HG03442 (cell line): ENCODE measurements at regions not wholly inside any gene's neighbourhood (a gene's known extent, or its start where the extent isn't known, plus 50 kb on each side); places are given as distances from the start of the nearest gene placed in this dataset.
"Not testable (repeated sequence)": the region's sequence is repeated elsewhere in the genome, so short reads cannot be mapped to it uniquely, and the experiment has no call there.

Experiments
- ATAC-seq: cut with Tn5 transposase; IDR thresholded peaks from one replicate; pipeline ENCODE4 v1.9.1; 2021; ENCODE audit warnings: mild to moderate bottlenecking, moderate library complexity; ENCODE audit not compliant: unreplicated experiment

DNA sequence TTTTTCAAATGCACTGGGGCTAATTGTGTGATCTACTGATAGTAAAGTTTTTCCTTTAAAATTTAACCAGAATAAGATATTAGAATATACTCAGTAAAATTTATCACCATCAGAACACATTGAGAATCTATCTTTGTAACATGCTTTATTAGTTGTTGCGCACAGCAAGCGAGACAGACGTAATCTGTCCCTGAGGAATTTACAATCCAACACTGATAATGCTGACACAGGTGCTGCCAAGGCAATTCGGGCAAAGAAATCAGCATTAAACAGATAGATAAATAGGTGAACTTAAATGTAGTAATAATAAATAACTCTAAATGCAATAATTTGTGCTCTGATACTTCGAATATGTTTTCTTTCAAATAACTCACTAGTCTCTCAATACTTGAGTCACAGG is 607.2 kb downstream of the HTR1B start:
- ATAC-seq, result no peak

DNA sequence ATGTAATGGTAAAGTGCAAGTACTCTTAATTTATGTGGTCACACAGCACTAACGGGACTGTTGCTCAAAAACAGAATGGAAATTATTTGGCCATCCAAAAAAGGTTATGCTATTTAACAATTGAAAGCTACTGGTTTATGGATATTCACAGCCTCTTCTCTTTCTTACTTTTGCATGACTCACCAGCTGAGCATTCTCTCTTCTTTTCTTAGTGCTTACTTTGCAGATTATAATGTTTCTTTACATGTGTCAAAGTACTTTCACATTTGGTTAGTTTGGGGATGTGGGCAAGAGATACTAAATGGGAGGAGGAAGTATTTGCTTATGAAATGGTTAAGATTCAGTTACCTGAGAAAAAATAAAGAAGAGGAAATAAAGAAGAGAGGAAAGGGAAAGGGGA is 610.5 kb downstream of the HTR1B start:
- no peak for ATAC-seq

DNA sequence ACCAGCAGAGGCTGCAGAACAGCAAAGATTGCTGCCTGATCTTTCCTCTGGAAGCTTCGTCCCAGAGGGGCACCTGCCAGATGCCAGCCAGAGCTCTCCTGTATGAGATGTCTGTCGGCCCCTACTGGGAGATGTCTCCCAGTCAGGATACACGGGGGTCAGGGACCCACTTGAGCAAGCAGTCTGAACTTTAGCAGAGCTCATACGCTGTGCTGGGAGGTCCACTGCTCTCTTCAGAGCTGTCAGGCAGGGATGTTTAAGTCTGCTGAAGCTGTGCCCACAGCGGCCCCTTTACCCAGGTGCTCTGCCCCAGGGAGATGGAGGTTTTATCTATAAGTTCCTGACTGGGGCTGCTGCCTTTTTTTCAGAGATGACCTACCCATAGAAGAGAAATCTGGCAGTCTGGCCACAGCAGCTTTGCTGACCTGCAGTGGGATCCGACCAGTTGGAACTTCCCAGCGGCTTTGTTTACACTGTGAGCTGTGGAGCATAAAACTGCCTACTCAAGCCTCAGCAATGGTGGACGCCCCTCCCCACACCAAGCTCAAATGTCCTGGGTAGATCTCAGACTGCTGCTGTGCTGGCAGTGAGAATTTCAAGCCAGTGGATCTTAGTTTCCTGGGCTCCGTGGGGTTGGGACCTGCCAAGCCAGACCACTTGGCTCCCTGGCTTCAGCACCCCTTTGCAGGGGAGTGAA is 613.9 kb downstream of the HTR1B start:
- ATAC-seq, result not testable (repeated sequence)

DNA sequence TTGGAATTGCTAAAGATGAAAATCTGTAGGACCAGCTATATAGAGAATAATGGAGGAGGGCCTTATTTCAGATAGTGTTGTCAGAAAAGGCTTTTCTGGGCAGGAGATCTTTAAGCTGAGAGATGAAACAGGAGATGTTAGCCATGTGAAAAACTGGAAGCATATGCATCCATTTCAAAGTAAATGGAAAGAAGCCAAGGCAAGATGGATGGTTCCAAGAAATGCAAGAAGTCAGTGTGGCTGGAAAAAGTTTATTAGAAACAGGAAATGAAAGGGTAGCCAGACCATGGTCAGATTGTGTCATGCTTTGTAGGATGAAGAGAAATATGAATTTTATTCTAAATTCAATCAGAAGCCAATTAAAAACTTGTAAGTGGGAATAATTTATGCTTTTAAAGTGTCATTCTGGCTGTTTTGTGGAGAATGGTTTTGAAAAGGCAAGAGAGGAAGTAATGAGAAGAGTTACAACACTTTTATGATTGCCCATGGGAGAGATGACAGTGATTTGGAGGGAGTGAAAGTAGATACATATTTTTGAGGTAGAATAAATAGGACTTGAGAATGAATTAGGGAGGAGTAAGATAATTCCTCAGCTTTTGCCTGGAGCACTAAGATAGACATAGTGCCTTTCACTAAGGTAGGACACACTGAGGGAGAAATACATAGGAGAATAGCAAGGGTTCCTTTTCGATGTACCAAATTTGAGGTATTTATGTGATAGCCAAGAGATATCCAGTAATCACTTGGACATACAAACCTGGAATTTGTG is 620.1 kb downstream of the HTR1B start:
- ATAC-seq, result no peak

DNA sequence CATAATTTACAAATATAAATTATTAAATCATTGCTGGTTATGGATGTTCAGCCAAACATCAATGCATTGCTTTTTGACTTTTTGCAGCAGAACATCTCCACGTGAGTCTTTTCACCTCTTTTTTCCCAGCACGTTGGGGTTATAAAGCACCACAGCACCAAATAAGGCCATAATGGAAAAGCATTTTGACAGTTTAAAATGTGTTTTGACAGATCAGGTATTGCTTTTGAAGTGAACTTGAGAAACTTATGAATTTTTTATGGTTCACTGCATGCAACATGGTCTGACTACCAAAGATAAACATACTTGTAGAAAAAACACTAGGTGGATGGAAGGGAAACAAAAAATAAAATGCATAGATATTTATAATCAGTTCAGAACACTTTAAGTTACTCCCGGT is 622.4 kb downstream of the HTR1B start:
- ATAC-seq, result no peak

DNA sequence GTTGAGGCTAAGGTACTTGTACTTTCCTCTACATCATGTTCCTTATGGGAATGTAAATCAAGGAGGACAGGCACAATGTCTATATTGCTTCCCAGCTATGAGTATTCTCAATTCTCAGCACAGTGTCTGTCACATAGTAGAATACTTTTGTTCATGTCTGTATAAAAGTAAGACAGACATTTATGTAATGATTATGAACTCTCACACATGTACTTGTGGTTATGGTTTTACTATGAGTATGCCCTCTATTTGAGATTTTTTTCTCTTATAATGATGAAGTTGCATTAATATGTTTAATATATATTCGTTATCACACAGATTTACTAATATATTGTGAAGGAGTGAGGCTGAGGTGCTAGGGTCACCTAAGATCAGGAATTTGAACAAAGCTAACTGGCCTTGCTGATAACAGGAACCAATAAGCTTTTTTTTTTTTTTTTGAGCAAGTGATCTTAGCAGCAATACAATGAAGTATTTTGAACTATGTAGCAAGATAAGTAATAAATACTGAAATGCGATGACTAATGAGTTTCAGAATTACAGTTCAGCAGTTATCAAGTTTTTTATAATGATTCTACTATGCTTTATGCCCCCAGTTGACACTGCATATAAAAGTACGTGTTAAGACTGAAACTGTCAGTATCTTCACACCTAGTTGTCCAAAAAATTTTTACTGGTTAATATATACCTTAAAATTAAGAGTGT is 623.1 kb downstream of the HTR1B start:
- ATAC-seq, result no peak

DNA sequence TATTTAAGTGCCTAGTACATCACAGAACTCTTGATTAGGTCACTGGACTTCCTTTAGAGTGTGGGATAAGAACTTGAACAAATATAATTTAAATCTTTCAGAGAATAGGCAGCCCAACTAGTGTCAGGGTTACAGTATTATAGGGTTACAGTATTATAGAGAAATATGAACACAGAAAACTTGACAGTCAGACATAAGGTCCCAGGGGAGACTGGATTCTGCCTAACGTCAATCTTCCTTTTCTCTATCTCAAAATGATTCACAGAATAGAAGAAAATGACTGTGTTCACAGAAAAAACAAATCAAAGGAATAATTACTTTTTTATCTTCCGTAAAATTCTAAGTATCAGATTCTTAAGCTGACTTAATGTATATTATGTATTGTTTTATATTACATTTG is 623.8 kb downstream of the HTR1B start:
- no peak for ATAC-seq

DNA sequence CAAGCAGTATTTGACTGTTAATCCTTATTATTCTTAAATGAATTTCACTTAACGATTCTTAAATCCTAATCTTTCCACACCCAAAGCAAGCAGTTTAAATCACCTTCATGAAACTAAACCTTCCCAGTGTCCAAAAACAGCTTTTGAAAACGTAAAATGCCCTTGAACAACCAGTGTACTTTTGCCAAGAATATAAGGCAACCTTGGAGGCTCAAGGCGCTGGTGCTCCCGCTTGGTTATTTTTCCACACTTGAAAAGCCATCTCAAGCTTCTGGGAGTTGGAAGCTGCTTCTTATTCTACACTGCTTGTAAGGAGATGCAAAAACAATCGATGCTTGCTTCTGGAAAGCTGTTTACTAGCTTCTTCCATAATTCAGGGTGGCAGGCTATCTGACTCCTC is 625.7 kb downstream of the HTR1B start:
- ATAC-seq, result no peak

DNA sequence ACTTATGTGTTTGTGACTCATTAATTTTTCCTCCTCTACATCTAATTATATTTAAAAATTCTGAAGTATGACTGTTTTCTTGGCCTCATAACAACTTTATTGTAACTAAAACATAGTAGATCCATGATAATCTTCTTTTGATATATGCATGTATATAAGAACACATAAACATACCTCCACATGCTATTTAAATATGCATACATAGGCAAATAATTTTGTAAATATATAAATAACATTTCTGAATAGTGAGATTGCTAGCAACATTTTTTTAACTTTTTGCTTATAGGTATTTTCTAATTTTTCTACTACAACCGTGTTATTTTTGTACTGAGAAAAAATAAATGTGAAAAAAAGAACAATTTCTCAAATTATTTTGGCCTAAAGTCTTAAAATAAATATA is 627.6 kb downstream of the HTR1B start:
- ATAC-seq, result no peak

DNA sequence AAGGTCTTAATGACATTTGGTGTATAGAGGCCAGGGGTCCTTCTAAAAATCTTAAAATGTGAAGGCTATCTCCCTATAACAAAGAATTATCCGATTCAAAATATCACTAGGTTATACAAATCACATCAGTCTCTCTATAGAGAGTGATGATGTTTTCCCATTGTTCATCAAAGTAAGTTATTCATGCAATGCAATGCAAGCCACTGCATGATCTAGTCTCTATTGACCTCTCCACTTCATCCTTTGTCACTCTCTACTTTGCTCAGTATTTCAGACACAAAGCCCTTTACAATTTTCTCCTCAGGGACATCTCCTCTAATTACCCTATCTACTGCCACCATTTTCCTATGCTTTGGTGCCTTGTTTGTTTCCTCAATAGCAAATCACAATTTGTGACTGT is 628.0 kb downstream of the HTR1B start:
- no peak for ATAC-seq

GRCh38 chr6:76834399-76834798 is 628.9 kb downstream of the HTR1B start:
- ATAC-seq, result no peak

DNA sequence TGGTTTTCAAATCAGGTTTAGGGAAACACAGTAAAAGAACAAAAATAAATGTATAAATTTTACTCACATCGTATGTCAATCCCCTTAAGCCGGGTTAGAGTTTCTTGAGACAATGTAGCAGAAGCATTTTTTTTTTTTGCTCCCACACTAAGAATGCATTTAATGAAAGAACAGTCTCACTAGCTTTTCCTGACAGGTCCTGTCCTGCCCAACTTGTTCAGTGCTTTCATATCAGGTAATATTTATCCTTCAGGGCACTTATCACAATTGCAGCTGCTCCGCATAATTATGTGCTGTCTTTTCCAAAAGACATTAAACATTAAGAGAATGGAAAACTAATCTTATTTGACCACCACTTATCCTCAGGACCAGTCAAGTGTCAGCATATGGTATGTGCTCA is 632.0 kb downstream of the HTR1B start:
- ATAC-seq, result no peak

DNA sequence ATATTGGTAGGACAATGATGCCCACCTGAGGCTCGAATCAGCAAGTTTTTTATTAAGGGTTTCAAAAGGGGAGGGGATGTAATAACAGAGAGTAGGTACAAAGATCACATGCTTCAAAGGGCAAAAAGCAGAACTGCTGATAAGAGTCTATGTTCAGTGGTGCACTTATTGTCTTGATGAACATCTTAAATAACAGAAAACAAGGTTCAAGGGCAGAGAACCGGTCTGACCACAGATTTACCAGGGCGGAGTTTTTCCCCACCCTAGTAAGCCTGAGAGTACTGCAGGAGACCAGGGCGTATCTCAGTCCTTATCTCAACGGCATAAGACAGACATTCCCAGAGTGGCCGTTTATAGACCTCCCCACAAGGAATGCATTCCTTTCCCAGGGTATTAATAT is 639.7 kb downstream of the HTR1B start:
- not testable (repeated sequence) for ATAC-seq

GRCh38 chr6:76818451-76818850 is 644.8 kb downstream of the HTR1B start:
- no peak for ATAC-seq

DNA sequence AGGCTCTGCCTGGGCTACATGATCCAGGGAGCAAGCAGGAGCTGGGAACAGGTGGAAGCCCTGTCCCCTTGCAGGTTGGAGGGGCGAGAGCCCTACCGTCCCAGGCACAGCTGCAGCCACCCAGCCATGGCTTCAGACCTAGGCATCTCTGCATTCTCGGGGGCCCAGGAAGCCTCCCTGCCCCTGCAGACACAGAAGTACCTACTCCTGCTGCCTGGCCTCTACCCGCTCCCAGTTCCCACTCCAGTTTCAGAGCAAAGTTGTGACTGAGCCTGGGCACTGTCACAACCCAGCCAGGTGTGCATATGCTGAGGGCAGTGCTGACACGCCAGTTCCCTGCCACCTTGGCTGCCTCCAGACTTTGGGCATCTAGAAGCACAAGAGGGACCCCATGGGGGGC is 645.9 kb downstream of the HTR1B start:
- no peak for ATAC-seq

GRCh38 chr6:76814496-76815458 is 648.5 kb downstream of the HTR1B start:
- no peak for ATAC-seq

DNA sequence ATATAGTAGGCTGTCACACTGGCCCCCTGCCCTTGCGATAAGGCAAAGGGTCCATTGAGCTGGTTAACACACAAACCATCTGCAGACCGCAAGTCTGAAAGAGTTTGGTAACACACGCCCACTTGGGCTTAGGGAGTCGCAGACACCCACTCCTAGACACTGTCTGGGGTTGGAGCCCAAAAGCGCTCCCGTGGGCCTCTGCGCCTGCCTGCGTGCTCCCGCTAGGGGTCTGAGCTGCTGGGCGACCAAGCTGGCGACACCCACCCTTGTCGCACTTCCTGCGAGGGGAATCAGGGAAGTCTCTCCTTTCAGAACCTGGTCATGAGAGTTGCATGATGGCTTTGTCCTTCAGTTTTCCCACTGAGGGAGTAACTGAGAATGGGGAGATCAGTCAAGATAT is 653.0 kb downstream of the HTR1B start:
- ATAC-seq, result no peak

DNA sequence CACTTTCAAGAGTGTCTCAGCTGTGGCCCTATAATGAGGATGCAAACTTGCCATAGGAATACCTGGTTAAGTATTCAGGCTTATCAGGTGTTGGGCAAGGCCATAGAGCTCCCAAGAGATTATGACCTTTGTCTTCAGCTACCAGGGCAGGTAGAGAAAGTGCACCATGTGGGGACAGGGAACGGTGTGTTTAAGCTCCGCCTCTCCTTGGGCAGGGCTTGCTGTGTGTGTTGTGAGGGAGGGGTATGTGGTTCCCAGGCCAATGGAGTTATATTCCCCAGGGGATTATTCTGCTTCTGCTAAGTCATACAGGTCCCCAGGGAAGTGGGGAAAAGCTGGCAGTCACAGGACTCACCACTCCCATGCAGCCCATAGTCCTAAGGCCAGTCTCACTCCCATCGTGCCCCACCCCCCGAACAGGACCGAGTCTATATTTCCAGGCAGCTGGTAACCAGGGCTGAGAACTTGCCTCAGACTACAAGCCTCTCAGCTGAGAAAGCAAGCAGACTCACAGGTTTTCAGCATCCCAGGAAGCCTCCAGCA is 660.2 kb downstream of the HTR1B start:
- ATAC-seq, result no peak

GRCh38 chr6:76792394-76792793 is 670.9 kb downstream of the HTR1B start:
- no peak for ATAC-seq

DNA sequence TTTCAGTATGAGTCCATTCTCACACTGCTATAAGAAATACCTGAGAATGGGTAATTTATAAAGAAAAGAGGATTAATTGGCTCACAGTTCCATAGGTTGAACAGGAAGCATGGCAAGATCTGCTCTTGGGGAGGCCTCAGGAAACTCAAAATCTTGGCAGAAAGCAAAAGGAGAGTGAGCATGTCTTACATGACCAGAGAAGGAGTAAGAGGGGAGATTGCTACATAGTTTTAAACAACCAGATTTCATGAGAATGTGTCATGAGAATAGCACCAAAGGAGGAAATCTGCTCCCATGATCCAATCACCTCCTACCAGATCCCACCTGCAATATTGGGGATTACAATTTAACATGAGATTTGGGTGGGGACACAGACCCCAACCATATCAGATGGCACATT is 672.4 kb downstream of the HTR1B start:
- no peak for ATAC-seq
